HG02798 (cell line): ENCODE measurements at regions not wholly inside any gene's neighbourhood (a gene's known extent, or its start where the extent isn't known, plus 50 kb on each side); places are given as distances from the start of the nearest gene placed in this dataset.

Source experiments
- ATAC-seq: cut with Tn5 transposase; IDR thresholded peaks from one replicate; pipeline ENCODE4 v1.9.1; 2021; ENCODE audit warnings: mild to moderate bottlenecking; ENCODE audit not compliant: unreplicated experiment, poor library complexity

DNA sequence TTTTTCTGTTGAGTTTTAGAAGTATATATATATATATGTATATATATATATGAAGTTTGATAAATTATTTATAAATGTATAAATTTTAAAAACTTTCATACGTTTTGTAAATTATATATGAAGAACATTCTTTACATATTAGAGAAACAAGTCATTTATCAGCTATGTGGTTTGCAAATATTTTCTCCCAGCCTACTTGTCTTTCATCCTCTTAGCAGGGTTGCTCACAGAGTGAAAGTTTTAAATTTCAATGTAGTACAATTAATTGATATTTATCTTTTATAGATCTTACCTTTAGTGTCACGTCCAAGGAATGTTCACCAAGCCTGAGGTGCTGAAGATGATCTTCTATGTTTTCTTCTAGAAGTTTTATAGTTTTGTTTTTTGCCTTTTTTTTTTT, 78.3 kb upstream of the HS6ST1 start:
- ATAC-seq = no peak

DNA sequence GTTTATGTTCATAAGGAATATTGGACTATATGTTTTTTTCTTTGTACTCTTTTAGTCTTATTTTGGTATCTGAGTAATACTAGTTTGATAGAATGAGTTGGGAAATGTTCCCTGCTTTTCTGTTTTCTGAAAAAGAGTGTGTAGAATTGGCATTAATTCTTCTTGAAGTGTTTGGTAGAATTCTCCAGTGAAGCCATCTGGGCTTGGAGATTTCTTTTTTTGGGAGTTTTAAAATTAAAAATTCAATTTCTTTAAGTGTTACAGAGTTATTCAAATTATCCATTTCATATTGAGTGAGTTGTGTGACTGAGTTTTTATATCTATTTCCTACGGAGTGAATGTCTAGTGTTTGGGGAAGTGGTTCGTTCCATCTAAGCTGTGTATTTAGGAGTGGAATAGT, 80.6 kb upstream of the HS6ST1 start:
- ATAC-seq = no peak

DNA sequence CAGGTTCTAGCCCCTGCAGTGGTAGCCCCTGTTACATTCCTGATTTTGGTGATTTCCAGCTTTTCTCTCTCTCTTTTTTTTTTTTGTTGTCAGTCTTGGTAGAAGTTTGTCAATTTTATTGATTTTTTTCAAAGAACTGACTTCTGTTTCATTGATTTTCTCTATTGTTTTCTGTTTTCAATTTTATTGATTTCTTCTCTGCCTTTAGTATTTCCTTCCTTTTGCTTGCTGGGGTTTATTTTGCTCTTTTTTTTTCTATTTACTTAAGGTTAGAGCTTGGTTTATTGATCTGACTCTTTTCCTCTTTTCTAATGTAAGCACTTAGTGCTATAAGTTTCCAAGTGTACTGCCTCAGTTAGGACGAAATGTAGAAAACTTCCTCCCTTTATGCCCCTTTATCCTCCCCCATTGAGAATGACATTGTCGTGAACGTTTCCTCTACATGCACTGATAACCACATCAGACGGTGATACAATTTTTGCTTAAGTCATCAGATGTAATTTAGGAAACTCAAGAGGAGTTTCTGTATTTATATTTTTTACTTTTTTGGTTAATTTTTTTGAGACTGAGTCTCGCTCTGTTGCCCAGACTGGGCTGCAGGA, 81.1 kb upstream of the HS6ST1 start:
- ATAC-seq = no peak

DNA sequence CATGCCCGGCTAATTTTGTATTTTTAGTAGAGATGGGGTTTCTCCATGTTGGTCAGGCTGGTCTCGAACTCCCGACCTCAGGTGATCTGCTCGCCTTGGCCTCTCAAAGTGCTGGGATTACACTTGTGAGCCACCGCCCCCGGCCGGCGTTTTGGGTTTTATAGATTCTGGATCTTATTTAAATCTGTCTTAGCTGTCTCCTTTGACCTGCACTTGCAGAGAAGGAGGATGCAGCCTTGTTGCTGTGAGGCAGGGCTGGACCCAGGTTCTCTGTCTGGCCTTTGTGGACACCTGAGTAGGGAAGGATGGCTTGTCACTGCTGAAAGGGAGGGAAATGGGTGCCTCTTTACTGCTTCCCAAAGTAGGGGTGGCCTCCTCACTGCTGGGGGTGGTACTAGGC, 83.0 kb upstream of the HS6ST1 start:
- ATAC-seq = no peak

DNA sequence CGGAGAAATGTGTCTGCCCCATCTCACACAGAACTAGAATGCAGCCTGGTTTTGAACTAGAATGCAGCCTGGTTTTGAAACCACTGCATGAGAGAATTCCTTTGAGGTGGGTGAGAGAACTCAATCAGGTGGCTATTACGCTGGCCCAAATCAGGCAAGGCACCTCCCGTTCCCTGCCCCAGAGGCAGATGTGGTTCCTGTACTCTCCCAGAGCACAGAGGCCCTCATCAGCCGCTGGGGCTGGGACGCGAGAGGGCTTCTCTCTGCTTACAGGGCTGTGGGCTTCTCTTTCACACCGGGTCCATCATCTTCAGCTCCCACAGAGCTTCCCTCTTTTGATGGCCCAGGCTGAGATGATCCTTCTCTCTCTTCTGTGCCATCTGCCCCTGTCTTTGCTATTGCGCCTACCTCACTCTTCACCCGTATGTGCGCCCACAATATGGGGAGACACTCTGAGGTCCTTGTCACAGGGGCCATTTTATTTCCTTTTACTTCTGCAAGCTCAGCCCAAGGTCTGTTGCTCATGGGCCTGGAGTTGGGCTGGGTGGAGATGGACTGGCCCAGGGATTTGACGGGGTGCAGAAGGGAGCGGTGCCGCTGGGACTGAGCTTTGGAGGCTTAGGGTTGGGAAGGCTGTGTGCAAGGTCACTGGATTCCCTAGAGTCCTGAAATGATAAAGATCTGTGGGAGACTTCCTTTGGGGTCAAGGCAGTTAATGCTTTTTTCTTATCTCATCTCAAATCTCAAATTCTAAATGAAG, 84.4 kb upstream of the HS6ST1 start:
- no peak for ATAC-seq

DNA sequence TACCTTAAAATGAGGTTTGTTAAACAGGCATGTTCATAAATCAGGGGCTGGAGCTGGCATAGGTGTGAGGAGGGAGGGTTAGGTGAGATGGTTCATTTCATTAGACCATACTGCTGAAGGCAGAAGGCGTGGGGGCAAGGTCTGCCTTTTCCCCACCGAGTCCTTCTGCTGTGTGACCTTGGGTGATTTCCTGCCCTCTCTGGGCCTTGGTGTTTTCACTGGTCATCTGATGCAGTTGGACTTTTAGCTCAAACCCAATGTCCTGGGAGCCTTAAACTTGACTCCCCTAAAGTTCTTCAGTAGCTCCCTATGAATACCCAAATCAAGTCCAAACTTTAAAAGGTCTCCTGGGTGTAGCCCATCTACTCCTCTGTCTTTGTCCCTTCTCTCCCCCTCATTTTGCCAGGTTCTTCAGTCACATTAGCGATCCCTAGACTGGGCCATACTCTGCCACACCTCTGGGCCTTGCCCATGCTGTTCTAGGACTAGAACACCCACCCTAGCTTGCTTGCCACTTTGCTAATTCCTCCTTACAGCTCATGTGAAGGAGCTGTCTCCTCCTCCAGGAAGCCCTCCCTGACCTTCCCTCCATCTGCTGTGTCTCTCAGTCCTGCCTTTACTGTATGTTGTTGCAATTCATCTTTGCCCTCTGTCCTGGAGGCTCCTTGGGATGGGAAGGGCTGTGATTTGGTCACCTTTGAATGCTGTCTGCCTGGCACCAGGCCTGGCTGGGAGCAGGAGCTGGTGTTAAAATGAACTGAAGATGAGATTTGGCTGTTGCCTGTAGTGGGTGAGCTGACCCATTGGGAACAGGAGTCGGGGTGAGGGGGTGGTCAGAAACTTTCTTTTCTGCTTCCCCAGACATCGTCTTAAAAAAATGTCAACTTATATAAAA, 85.4 kb upstream of the HS6ST1 start:
- ATAC-seq = no peak

DNA sequence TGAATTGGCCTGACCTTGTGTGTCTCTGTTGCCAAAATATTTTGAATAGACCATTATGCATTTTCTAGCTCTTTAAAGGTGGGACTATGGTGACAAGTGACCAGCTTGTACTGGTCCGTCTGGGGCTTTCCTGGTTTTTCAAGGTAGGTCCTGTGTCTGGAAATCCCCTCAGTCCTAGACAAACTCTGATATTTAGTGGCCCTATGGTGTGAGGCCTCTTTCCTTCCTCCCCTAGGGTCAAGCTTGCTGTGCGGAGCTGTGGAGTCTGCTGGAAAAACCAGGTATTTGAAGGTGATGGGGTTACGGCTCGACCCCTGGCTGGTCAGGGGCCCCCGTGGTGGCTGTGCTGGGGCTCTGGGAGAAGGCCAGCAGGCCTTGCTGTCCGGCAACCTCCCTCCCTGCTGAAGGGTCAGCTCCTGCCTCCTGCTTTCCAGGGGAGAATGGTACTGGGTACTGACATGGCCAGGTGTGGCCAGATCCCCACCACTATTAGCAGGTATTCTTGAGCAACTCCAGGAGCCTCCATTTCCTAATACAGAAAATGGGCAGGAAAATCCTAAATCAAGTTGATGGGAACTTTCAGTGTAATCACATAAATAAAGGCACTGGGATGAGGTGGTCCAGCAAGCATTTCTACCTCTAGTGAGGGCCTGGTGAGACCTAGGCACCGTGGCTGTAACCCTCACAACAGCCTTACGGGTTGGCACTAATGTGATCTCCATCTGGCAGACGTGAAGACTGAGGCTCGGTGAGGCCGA, 86.2 kb upstream of the HS6ST1 start:
- ATAC-seq = no peak

DNA sequence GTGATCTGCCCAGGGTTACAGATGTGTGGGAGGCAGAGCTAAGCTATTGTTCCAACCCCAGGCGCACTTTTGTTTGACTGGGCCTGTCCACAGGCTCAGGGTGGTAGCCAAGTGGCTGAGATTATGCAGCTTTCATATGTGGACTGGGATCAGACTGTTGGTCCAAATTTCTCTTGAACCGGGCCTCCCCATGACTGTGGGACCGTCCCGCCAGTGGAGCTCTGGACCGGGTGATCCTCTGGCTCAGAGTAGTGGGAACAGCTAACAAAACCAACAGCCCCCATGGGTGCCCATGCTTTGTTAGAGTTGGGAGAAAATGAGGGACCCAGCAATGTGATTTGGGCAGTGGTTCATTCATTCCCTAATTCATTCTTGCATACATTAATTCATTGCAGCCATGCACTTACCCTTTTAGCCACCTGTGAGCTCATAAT, 86.8 kb upstream of the HS6ST1 start:
- no peak for ATAC-seq

DNA sequence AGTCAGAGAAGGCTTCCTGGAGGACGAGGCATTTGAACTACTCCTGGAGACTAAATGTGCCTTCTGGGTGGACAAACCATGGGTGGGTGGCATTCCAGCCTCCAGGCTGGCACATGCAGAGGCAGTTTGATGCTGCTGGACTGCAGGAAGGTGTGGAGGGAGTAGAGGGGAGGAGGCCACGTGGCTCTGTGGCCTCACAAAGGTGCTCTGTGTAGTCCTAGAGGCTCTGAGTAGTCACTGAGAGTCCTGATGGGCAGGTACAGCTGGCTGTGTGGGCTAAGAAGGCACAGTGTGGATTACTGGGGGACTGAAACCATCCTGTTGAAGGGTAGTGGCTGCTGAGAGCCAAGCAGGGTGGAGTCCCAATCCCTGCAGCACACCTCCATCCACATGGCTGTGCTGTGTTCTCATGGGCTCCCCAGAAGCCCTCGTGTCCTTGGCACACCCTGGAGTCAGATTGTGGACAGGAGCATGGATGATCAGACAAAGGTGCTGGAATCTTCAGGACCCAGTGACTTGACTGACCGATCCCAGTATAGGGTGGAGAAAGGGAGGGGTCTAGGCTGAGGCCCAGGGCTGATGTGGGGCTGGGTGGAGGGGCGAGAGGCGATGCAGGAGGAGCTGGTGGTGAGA, 87.4 kb upstream of the HS6ST1 start:
- ATAC-seq = no peak

DNA sequence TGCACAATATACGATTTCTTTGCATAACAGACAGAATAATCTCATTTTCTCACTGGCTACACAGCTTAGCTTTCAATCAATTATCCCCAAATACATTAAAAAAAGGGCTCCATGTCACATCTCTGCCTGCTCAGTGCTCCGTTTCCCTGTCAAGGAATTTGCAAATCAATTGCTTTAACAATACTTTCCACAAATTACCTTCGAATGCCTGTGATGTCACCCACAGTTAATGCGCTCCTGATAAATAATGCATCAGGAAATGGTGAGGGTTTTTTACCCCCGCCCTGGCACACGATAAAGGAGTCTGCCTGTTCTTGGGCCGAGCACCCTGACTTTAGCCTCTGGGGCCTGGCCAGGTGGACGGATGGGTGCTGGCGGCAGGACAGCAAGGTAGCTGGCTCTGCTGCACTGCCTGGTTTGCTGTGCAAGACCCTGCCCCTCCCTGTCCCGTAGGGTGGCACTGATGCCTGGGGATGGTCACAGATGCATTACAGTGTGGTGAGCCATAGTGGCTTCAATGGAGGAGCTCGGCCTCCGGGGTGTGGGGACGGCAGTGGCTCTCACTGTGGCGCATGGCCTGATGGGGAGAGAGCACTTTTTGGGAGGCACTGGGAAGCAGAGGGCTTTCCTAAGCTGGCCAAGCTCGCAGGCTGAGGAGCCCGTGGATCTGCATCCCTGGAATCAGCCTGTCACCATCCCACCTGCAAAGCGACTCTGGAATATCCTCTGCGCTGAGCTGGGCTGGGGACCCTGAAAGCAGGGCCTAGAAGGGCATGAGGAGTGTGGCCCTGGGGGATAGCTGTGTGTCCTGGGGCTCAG, 88.3 kb upstream of the HS6ST1 start:
- ATAC-seq = no peak

DNA sequence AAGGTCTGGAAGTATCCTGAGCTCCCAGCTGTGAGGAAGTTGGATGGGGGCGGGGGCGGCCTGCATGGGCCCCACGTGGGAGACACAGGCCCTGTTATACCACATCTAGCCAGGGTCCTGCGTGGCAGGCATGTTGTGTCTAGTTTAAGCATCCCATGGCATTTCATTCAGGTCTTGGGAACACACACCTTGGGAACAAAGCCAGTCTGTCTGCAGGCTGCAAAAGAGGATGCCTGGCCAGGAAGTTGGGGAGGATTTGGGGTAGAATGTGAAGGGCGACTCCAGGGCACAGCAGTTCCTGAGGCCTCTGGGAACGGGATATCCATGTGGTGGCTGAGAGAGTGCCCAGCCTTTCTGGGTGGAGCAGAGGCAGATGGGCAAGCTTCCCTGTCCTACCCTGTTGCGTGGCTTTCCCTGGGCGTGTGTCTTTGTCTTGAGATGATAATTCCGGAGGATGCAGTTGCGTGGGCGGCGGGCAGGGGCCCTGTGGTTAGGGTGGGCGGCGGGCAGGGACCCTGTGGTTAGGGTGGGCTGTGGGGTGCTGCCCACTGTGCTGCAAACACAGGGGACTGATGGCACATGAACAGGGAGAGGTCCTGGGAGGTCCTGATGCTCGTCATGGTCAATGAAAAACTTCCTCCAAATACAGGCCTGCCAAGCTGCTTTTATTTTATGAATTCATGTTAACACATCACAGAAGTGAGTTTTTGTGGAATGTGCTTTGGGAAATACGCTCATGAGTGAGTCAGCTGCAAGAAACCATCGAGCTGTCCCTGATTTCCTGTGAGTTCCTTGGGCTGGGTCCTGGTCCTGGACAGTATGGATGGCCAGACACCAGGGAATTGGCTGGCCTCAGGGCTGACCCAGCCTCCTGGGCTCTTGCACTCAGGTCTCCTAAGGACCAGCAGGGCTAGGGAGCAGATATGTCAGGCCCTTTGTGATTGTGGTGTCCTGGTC, 90.0 kb upstream of the HS6ST1 start:
- no peak for ATAC-seq

DNA sequence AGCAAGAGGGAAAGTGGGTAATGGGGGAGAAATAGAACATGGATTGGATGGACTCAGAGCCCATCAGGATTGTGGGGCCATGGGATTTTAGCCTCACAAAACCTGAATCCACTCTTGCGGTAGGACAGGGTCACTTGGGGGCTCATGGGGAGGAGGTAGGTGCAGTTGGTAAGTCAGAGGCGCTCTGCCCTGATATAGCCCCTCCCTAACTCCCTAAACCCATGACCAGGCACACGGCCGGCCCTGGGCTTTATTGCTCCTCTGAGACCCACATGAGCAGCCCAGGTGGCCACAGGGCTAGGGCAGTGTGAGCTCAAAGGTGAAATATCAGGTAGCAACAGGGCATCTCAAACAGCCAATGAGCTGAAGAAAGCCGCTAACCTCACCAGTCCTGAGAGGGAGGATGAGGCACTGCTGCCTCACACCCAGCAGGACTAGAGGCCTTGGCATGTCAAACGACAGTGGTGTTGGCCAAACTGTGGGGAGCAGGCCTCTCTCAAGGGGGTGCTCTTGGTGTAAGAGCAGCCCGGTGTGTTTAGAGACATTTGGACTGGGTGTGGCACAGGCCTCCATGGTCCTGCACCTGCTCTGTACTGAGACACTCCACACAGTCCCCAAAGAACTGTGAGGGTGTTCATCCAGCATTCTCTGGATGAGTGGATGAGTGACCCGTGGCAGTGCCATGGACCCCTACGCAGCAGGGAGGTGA, 90.8 kb upstream of the HS6ST1 start:
- ATAC-seq = no peak

DNA sequence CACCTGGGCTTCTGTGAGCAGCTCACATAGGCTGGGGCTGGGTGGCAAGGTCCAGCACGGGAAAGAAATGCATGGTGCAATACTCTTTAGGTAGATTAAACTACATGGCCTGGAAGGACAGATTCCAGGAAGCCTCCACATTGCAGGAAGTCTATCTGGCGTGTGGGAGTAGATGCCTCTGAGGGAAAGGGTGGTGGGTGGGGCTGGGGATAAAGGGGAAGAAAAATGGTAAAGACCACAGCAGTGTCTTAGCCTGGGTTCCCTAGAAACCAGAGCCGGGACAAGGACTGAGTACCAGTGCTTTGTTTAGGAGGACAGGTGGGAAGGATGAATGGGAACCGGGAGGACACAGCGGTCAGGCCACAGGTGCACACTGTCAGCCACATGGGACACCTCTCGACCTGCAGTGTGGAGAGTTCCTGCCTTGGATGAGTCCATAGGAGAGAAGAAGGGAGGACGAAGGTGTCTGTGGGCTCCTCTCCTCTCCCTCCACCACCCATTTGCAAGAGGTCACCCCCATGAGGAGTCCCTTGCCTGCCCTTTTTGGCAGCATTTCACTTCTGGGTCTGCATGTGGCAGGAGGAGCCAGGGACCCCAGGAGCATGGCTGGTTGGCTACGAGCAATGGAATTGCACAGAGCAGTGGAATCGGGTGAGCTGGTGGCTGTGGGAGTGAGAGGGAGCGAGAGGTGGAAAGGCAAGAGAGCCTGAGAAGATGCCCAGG, 91.5 kb upstream of the HS6ST1 start:
- no peak for ATAC-seq

DNA sequence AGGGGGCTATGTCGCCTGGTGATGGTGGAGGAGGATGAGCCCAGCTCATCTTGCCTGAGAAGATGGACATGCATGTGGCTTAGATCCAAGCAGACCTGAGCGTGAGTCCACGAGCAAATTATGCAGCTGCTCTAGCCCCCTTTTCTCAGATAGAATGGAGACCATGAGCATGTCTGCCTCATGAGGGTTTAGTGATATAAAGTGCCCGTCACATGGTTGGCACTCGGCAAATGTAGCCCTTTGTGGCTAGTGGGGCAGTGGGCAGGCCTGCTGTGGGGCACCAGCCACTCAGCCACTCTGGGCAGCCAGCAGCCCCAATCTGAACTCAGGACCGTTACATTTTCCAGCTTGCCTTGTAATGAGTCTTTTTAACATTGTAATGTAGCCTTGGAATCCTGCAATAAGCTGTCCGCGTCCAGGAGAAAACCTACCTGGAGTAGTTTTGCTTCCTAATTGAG, 92.1 kb upstream of the HS6ST1 start:
- ATAC-seq = no peak

DNA sequence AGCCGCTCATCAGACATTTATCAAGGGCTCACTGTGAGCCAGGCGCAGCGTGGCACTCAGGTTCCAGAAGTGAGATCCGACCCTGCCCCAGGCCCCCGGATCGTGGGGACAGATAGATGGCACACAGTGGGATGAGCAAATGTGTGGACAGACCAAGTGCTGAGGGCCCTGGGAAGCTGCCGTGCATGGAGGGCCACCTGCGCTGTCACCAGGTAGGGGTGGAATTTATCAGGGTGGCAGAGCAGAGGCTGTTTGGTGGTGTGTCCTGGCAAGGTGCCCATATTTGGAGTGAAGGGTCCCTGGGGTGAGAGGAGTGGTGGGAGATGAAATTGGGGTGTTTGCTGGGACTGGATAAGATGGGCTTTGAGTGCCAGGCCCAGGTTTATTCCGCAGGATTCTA, 92.8 kb upstream of the HS6ST1 start:
- ATAC-seq = no peak

DNA sequence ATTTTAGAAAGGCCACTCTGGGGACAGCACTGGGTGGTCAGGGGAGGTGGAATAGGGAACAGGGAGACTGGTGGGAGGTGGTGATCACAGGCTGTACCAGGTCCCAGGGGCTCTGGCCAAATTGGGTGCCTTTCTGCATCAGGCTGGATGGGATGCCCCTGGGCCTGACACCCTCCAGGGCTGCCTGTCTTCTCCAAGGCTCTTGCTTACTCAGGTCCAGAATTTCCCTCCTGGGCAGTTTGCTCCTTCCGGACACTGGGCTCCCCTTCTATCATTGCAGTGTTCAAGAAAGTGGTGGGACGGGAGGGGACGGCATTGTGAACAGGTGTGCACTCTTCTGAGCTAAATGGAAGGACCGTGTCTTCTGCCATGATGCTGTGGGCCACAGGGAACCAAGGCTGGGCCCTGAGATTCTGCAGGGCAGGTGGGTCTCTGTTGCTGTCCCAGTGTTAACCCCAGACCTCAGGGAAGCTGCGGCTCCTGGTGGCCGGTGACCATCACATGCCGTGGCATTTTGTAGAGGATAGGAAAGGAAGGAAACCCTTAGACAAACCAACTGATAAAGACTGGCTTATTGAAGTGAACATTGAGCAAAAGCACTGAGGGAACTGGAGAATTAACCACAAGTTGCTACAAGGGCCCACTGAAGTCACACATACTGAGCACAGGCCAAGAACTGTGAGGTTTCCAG, 93.7 kb upstream of the HS6ST1 start:
- no peak for ATAC-seq
